C4-2B (cell line): ENCODE measurements at regions not wholly inside any gene's neighbourhood (a gene's known extent, or its start where the extent isn't known, plus 50 kb on each side); places are given as distances from the start of the nearest gene placed in this dataset.

Experiments used
- CTCF ChIP-seq: fragments of 450-650 bp; conservative IDR thresholded peaks from 2 replicates; pipeline ENCODE4 v1.5.1; 2017; ENCODE audit warnings: mild to moderate bottlenecking
- ZFX ChIP-seq: fragments of 450-650 bp; IDR thresholded peaks from 2 replicates; pipeline ENCODE4 v1.6.1; 2017

- TF ChIP-seq CTCF (no peak), ZFX (no peak)
Observed at GRCh38 chr6:121748376-121748775, 312.9 kb downstream of the GJA1 start.
